Liver (tissue), 8 donors: ENCODE measurements at regions not wholly inside any gene's neighbourhood (a gene's known extent, or its start where the extent isn't known, plus 50 kb on each side); places are given as distances from the start of the nearest gene placed in this dataset.

ENCODE experiments used
- DNase-seq: peaks from one replicate; pipeline ENCODE4 v3.0.0-alpha.2; 2017; ENCODE audit warnings: low spot score
- H3K27ac ChIP-seq, 2 donors: one replicate each; pipeline ENCODE4 v1.7.0; 2013; ENCODE audit warnings: inconsistent platforms in 2 of 2, low read length in 2 of 2, control low read depth in 1 of 2, low read depth in 1 of 2, mild to moderate bottlenecking in 1 of 2
- H3K27me3 ChIP-seq, 4 donors: one replicate each; pipeline versions ENCODE4 v1.6.1 to v1.7.0; 2013; ENCODE audit warnings: low read length in 3 of 4, inconsistent platforms in 1 of 4, mild to moderate bottlenecking in 1 of 4, moderate library complexity in 1 of 4; ENCODE audit not compliant: control insufficient read depth in 4 of 4, insufficient read depth in 4 of 4
- H3K36me3 ChIP-seq, 4 donors: one replicate each; pipeline versions ENCODE4 v1.6.1 to v1.7.0; 2013; ENCODE audit warnings: low read length in 3 of 4, mild to moderate bottlenecking in 3 of 4, low read depth in 1 of 4, moderate library complexity in 1 of 4; ENCODE audit not compliant: control insufficient read depth in 4 of 4, insufficient read depth in 3 of 4
- H3K4me1 ChIP-seq, 4 donors: one replicate each; pipeline versions ENCODE4 v1.6.1 to v1.7.0; 2013; ENCODE audit warnings: low read length in 3 of 4, mild to moderate bottlenecking in 3 of 4, moderate library complexity in 1 of 4; ENCODE audit not compliant: control insufficient read depth in 4 of 4, insufficient read depth in 4 of 4
- H3K4me3 ChIP-seq, 3 donors: one replicate each; pipeline versions ENCODE4 v1.6.1 to v1.7.0; 2013; ENCODE audit warnings: low read length in 3 of 3, control low read depth in 1 of 3, low read depth in 1 of 3, mild to moderate bottlenecking in 1 of 3
- H3K9ac ChIP-seq, 2 donors: one replicate each; pipeline ENCODE4 v1.7.0; 2013; ENCODE audit warnings: low read length in 2 of 2, mild to moderate bottlenecking in 2 of 2, moderate library complexity in 2 of 2, control low read depth in 1 of 2, low read depth in 1 of 2
- H3K9me3 ChIP-seq, 4 donors: one replicate each; pipeline versions ENCODE4 v1.6.1 to v1.7.0; 2013; ENCODE audit warnings: low read length in 3 of 4; ENCODE audit not compliant: control insufficient read depth in 4 of 4
- EGR1 ChIP-seq, 2 donors: IDR thresholded peaks; 2 replicates each; pipeline ENCODE4 v1.6.1; 2016 to 2018; ENCODE audit warnings: antibody characterized with exemption in 2 of 2, low read depth in 2 of 2
- FOXA2 ChIP-seq: IDR thresholded peaks from 2 replicates; pipeline ENCODE4 v1.6.1; 2016; ENCODE audit warnings: antibody characterized with exemption
- GABPA ChIP-seq, 2 donors: IDR thresholded peaks in 1 of 2; conservative IDR thresholded peaks in 1 of 2; 2 replicates each; pipeline ENCODE4 v1.6.1; 2016; ENCODE audit warnings: antibody characterized with exemption in 2 of 2, mild to moderate bottlenecking in 1 of 2, moderate library complexity in 1 of 2
- HNF4G ChIP-seq: IDR thresholded peaks from 2 replicates; pipeline ENCODE4 v1.6.1; 2016; ENCODE audit warnings: antibody characterized with exemption
- JUND ChIP-seq, 2 donors: IDR thresholded peaks; 2 replicates each; pipeline ENCODE4 v1.6.1; 2016; ENCODE audit warnings: antibody characterized with exemption in 2 of 2
- NR2F2 ChIP-seq: IDR thresholded peaks from 2 replicates; pipeline ENCODE4 v1.6.1; 2016; ENCODE audit warnings: antibody characterized with exemption
- RAD21 ChIP-seq, 2 donors: IDR thresholded peaks; 2 replicates each; pipeline ENCODE4 v1.6.1; 2016; ENCODE audit warnings: antibody characterized with exemption in 2 of 2, mild to moderate bottlenecking in 2 of 2
- RXRA ChIP-seq, 2 donors: IDR thresholded peaks; 2 replicates each; pipeline ENCODE4 v1.6.1; 2017 to 2018; ENCODE audit warnings: antibody characterized with exemption in 2 of 2, mild to moderate bottlenecking in 1 of 2
- SP1 ChIP-seq: IDR thresholded peaks from 2 replicates; pipeline ENCODE4 v1.6.1; 2018; ENCODE audit warnings: antibody characterized with exemption, mild to moderate bottlenecking
- TAF1 ChIP-seq: conservative IDR thresholded peaks from 2 replicates; pipeline ENCODE4 v1.6.1; 2016; ENCODE audit warnings: antibody characterized with exemption, mild to moderate bottlenecking
- ZBTB33 ChIP-seq: IDR thresholded peaks from 2 replicates; pipeline ENCODE4 v1.6.1; 2016; ENCODE audit warnings: antibody characterized with exemption
- WGBS: extraction: QIAGEN DNeasy Blood & Tissue Kit; methylation state at CpG from one replicate; pipeline ENCODE4 v1.1.7; 2013; 5-methylcytosine and 5-hydroxymethylcytosine counted together
- TF ChIP-seq, protein P1 (sequence below): IDR thresholded peaks from 2 replicates; pipeline ENCODE4 v1.6.1; 2016; ENCODE audit warnings: antibody characterized with exemption, mild to moderate bottlenecking
- TF ChIP-seq, protein P2 (sequence below): IDR thresholded peaks from 2 replicates; pipeline ENCODE4 v1.6.1; 2016; ENCODE audit warnings: antibody characterized with exemption
- TF ChIP-seq, protein P3 (sequence below): IDR thresholded peaks from 2 replicates; pipeline ENCODE4 v1.6.1; 2016; ENCODE audit warnings: antibody characterized with exemption
- TF ChIP-seq, protein P4 (sequence below): fragments of 150-350 bp; IDR thresholded peaks from 2 replicates; pipeline ENCODE4 v1.5.1; 2017; ENCODE audit warnings: improper control_type of control experiment, low read depth, low read length; ENCODE audit not compliant: missing input control
- donor health status: healthy.
- donor health status: healthy.
- donor health status: healthy.
- donor health status: healthy.
- donor health status: healthy.

DNA sequence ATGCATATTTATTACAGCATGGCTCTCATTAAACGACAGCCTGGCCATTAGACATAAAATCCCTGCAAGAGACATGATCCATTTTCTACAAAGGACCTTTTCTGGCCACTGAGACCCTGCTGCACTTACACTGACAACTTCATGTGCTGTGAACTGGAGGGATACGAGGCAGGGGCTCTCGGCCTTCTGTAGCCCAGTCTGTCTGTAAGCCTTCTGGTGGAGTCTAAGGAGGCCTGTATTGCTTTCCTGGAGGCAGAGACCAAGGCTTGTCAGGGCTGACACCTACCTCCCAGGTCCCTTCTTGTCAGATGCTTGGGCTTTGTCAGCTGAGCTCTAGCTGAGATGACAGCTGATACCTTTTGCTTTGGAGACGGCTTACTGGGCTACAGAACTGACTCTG, 776.9 kb upstream of the ARPP21 start:
- Histone ChIP-seq H3K27ac (no peak overlapping the region), H3K36me3 (no peaks in the 10 kb centered on the region), H3K9ac (no peak overlapping the region), H3K4me3 (no peak overlapping the region), H3K27me3 (peaks cover 0 to 4% (median 0%) of the 10 kb centered on the region in 4 donors), H3K4me1 (no peaks in the 10 kb centered on the region), H3K9me3 (no peaks in the 10 kb centered on the region)
- 66% methylated on average over 4 of the region's 4 CpGs for WGBS
- DNase-seq = no peak
- TF ChIP-seq FOXA2 (no peak), NR2F2 (no peak), JUND (IDR thresholded peaks at IDR 0.05) (no peak), HNF4G (no peak), RAD21 (IDR thresholded peaks at IDR 0.05) (no peak), EGR1 (IDR thresholded peaks at IDR 0.05; ENCODE audit: low read depth in 2 of 2) (no peak), SP1 (no peak), RXRA (IDR thresholded peaks at IDR 0.05) (no peak)
- TF ChIP-seq, protein P1, sequence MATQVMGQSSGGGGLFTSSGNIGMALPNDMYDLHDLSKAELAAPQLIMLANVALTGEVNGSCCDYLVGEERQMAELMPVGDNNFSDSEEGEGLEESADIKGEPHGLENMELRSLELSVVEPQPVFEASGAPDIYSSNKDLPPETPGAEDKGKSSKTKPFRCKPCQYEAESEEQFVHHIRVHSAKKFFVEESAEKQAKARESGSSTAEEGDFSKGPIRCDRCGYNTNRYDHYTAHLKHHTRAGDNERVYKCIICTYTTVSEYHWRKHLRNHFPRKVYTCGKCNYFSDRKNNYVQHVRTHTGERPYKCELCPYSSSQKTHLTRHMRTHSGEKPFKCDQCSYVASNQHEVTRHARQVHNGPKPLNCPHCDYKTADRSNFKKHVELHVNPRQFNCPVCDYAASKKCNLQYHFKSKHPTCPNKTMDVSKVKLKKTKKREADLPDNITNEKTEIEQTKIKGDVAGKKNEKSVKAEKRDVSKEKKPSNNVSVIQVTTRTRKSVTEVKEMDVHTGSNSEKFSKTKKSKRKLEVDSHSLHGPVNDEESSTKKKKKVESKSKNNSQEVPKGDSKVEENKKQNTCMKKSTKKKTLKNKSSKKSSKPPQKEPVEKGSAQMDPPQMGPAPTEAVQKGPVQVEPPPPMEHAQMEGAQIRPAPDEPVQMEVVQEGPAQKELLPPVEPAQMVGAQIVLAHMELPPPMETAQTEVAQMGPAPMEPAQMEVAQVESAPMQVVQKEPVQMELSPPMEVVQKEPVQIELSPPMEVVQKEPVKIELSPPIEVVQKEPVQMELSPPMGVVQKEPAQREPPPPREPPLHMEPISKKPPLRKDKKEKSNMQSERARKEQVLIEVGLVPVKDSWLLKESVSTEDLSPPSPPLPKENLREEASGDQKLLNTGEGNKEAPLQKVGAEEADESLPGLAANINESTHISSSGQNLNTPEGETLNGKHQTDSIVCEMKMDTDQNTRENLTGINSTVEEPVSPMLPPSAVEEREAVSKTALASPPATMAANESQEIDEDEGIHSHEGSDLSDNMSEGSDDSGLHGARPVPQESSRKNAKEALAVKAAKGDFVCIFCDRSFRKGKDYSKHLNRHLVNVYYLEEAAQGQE = no peak
- TF ChIP-seq, protein P2, sequence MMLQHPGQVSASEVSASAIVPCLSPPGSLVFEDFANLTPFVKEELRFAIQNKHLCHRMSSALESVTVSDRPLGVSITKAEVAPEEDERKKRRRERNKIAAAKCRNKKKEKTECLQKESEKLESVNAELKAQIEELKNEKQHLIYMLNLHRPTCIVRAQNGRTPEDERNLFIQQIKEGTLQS = no peak
- TF ChIP-seq, protein P3, sequence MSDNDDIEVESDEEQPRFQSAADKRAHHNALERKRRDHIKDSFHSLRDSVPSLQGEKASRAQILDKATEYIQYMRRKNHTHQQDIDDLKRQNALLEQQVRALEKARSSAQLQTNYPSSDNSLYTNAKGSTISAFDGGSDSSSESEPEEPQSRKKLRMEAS = no peak

DNA sequence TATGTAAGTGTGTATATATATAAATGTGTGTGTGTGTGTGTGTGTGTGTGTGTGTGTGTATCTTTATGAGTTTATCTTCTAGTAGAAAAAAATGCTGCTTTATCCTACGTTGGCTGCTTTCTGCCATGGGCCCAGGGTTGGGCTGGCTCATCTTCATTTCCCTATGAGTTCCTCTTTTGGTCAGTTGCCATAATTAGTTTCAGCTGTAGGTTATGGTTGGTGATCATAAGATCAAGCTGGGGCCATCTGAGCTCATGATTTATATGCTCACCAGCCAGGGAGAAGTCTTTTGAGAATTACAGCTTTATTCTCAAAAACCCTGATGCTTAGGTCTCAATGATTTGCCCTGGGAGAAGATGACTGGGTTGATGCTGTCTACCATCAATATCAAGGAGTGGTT, 775.8 kb upstream of the ARPP21 start:
- Histone ChIP-seq H3K36me3 (no peaks in the 10 kb centered on the region), H3K4me1 (no peaks in the 10 kb centered on the region), H3K9me3 (no peaks in the 10 kb centered on the region), H3K27ac (no peak overlapping the region), H3K27me3 (peaks cover 0 to 4% (median 0%) of the 10 kb centered on the region in 4 donors), H3K9ac (no peak overlapping the region), H3K4me3 (no peak overlapping the region)
- DNase-seq = no peak
- WGBS = 67% methylated on average over 1 of the region's 1 CpG
- TF ChIP-seq JUND (IDR thresholded peaks at IDR 0.05) = no peak
- no peak for TF ChIP-seq FOXA2
- no peak for TF ChIP-seq SP1
- TF ChIP-seq GABPA (IDR thresholded peaks at IDR 0.05 in 1 of 2, conservative IDR thresholded peaks at IDR 0.05 in 1 of 2) = no peak
- no peak for TF ChIP-seq EGR1 (IDR thresholded peaks at IDR 0.05; ENCODE audit: low read depth in 2 of 2)
- TF ChIP-seq, protein P4, sequence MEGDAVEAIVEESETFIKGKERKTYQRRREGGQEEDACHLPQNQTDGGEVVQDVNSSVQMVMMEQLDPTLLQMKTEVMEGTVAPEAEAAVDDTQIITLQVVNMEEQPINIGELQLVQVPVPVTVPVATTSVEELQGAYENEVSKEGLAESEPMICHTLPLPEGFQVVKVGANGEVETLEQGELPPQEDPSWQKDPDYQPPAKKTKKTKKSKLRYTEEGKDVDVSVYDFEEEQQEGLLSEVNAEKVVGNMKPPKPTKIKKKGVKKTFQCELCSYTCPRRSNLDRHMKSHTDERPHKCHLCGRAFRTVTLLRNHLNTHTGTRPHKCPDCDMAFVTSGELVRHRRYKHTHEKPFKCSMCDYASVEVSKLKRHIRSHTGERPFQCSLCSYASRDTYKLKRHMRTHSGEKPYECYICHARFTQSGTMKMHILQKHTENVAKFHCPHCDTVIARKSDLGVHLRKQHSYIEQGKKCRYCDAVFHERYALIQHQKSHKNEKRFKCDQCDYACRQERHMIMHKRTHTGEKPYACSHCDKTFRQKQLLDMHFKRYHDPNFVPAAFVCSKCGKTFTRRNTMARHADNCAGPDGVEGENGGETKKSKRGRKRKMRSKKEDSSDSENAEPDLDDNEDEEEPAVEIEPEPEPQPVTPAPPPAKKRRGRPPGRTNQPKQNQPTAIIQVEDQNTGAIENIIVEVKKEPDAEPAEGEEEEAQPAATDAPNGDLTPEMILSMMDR = no peak
- TF ChIP-seq, protein P1 = no peak
- TF ChIP-seq, protein P2 = no peak
- TF ChIP-seq RXRA (IDR thresholded peaks at IDR 0.05) = no peak
- TF ChIP-seq ZBTB33 = no peak
- TF ChIP-seq TAF1 = no peak
- TF ChIP-seq, protein P3 = no peak
